Adrenal gland (tissue), 9 donors: ENCODE measurements at regions not wholly inside any gene's neighbourhood (a gene's known extent, or its start where the extent isn't known, plus 50 kb on each side); places are given as distances from the start of the nearest gene placed in this dataset.
A peak's percentile ranks its signal among the peaks of the same experiment; 100 is the strongest.

ENCODE experiments used
- DNase-seq, 7 donors: peaks; one replicate each; pipeline ENCODE4 v3.0.0-alpha.2; 2019 to 2020
- H3K27ac ChIP-seq, 5 donors: fragments of 200-600 bp; sonication (generic) in 4 of 5; 1 replicate in 3 of 5; 2 replicates in 2 of 5; pipeline versions ENCODE4 v1.5.1 to v1.8.0; 2016 to 2020; ENCODE audit warnings: mild to moderate bottlenecking in 1 of 5
- H3K27me3 ChIP-seq: fragments of 200-600 bp; 2 replicates; pipeline ENCODE4 v1.8.0; 2021
- H3K36me3 ChIP-seq, 2 donors: fragments of 200-600 bp; replicated peaks in 1 of 2; 1 replicate in 1 of 2; 2 replicates in 1 of 2; pipeline versions ENCODE4 v1.5.1 to v1.8.0; 2018 to 2022
- H3K4me1 ChIP-seq, 2 donors: fragments of 200-600 bp; replicated peaks in 1 of 2; 1 replicate in 1 of 2; 2 replicates in 1 of 2; pipeline versions ENCODE4 v1.5.1 to v1.8.0; 2018 to 2021
- H3K4me3 ChIP-seq, 4 donors: fragments of 200-600 bp; sonication (generic) in 3 of 4; one replicate each; pipeline ENCODE4 v1.5.1; 2016 to 2018
- H3K9me3 ChIP-seq, 3 donors: fragments of 200-600 bp; sonication (generic) in 1 of 3; replicated peaks in 1 of 3; 1 replicate in 2 of 3; 2 replicates in 1 of 3; pipeline versions ENCODE4 v1.5.1 to v1.8.0; 2016 to 2021
- POLR2A ChIP-seq, 2 donors: fragments of 450-650 bp; IDR thresholded peaks; one replicate each; pipeline ENCODE4 v1.6.1; 2017; ENCODE audit warnings: antibody characterized with exemption in 2 of 2, mild to moderate bottlenecking in 2 of 2, moderate library complexity in 1 of 2
- WGBS, 4 donors: extraction: QIAGEN DNeasy Blood & Tissue Kit in 2 of 4; methylation state at CpG; one replicate each; pipeline versions ENCODE4 v1.1.5 to v1.1.7; 2013 to 2017; 5-methylcytosine and 5-hydroxymethylcytosine counted together
- intact Hi-C, 2 donors: fragments of 100-400 bp; cut with DNase I; formaldehyde crosslinking; loops; one replicate each; pipeline versions ENCODE4 v1.14.1 to v1.15.0; 2022 to 2023
- TF ChIP-seq, protein P1 (sequence below), 6 experiments: fragments of 450-650 bp in 4 of 6; fragments of 200-600 bp in 2 of 6; sonication (generic) in 1 of 6; IDR thresholded peaks; 1 replicate in 5 of 6; 2 replicates in 1 of 6; pipeline versions ENCODE4 v1.5.1 to v1.8.0; 2016 to 2021; ENCODE audit warnings: antibody characterized with exemption in 6 of 6, mild to moderate bottlenecking in 2 of 6, moderate library complexity in 1 of 6
- donor health status: healthy with polysubstance abuse.
- donor health status: Bipolar disorder and iron deficiency.
- donor health status: DM: yes; HTN: yes; CAD: no.
- donor health status: DM: no; HTN: no; CAD: no.
- donor health status: DM: no; HTN: no; CAD: no.

DNA sequence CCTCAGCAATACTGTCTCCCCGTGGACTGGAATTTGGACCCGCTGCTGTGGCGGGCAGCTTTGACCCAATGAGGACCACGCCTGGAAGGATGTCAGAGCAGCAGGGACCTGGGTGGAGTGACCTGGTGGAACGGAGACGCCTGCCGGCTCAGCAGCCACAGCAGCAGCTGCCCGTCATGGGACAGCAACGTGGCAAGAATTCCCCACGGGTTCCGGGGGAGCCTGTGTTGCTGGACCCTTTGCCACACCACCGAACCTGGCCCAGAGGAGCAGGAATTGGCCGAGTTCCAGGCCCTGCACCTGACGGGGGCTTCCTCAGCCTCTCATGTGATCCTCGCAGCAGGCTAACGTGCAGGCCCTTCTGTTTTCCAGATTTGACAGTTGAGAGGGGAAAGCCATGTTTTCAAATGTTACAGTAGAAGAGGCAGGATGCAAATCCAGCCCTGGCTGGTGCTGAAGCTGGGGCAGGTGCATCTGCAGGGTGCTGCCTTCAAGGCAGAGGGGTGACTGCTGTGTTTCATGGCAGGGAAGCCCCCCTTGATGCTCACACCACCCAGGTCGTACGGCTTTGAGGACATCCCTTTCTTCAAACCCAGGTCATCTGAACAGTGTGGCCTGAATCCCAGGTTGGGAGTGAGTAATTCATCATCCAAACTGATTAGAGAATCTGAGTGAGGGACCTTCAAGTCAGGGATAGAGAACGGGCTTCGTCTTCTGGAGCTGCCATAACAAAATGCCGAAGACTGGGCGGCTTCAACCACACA lies 93.4 kb downstream of the THBS2 start:
- Histone ChIP-seq H3K9me3 (no peaks in the 10 kb centered on the region), H3K4me1 (peaks cover 0 to 9% of the 10 kb centered on the region in 2 donors), H3K27me3 (no peaks in the 10 kb centered on the region), H3K4me3 (no peak overlapping the region), H3K27ac (no peak overlapping the region), H3K36me3 (no peaks in the 10 kb centered on the region)
- intact Hi-C loops, result no loop called here
- peak in 1 of 7 donors; percentile 42 for DNase-seq
- TF ChIP-seq, protein P1, sequence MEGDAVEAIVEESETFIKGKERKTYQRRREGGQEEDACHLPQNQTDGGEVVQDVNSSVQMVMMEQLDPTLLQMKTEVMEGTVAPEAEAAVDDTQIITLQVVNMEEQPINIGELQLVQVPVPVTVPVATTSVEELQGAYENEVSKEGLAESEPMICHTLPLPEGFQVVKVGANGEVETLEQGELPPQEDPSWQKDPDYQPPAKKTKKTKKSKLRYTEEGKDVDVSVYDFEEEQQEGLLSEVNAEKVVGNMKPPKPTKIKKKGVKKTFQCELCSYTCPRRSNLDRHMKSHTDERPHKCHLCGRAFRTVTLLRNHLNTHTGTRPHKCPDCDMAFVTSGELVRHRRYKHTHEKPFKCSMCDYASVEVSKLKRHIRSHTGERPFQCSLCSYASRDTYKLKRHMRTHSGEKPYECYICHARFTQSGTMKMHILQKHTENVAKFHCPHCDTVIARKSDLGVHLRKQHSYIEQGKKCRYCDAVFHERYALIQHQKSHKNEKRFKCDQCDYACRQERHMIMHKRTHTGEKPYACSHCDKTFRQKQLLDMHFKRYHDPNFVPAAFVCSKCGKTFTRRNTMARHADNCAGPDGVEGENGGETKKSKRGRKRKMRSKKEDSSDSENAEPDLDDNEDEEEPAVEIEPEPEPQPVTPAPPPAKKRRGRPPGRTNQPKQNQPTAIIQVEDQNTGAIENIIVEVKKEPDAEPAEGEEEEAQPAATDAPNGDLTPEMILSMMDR (IDR thresholded peaks at IDR 0.05), result no peak
- no peak for TF ChIP-seq POLR2A (IDR thresholded peaks at IDR 0.05)
- WGBS, 4 donors, result 87 to 98% (median 92%) methylated on average over 11 to 22 of the region's 22 CpGs

DNA sequence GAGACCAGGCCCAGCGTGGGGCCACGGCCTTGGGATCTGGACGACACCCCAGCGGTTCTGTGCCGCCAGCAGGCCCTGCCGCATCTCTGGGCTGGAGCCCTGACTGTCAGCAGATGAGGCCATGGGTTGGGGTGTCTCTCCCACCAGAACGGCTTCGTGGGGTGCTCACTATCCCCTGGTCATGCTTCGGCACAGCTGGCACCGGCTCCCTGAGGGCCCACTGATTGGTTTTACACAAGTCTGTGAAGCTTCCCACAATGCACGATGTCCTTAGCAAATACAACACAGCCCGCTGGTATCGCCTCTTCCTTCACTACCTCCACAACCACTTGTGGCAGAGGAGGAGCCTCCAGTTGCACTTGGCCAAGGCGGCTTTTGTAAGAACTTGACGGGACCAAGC lies 94.3 kb downstream of the THBS2 start:
- no peak overlapping the region for H3K27ac ChIP-seq
- WGBS, 4 donors, result 87 to 96% (median 92%) methylated on average over 7 to 15 of the region's 15 CpGs
- no peaks in the 10 kb centered on the region for H3K9me3 ChIP-seq
- no peaks in the 10 kb centered on the region for H3K27me3 ChIP-seq
- intact Hi-C loops, result no loop called here
- no peak for DNase-seq
- H3K4me1 ChIP-seq, result peaks cover 0 to 9% of the 10 kb centered on the region in 2 donors
- TF ChIP-seq, protein P1 (IDR thresholded peaks at IDR 0.05), result no peak
- no peak for TF ChIP-seq POLR2A (IDR thresholded peaks at IDR 0.05)
- H3K36me3 ChIP-seq, result no peaks in the 10 kb centered on the region
- no peak overlapping the region for H3K4me3 ChIP-seq

DNA sequence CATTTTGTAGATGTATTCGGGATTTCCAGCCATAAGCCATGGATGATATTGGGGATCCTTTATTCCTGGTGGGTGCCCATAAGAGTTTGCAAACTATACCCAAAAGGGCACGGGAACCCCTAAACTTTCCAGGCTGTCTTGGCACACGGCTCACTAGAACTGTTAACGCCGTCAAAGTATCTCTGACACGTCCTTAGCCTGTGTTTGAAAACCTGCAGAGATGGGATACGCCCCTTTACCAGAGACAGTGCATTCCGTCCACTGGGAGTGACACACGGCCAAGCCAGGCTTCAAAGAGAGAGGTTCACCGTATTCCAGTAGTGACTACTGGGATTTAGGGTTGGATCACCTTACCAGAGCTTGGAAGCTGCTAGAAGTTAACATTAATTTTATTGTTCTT lies 95.0 kb downstream of the THBS2 start:
- no peaks in the 10 kb centered on the region for H3K36me3 ChIP-seq
- no peak overlapping the region for H3K4me3 ChIP-seq
- H3K27me3 ChIP-seq, result no peaks in the 10 kb centered on the region
- 85 to 95% (median 88%) methylated on average over 4 to 10 of the region's 10 CpGs for WGBS, 4 donors
- H3K9me3 ChIP-seq, result no peaks in the 10 kb centered on the region
- peaks cover 0 to 9% of the 10 kb centered on the region in 2 donors for H3K4me1 ChIP-seq
- peak overlapping the region in 2 of 5 donors; percentile 27 to 59 for H3K27ac ChIP-seq
- DNase-seq, result no peak
- intact Hi-C loops, result no loop called here
- TF ChIP-seq, protein P1 (IDR thresholded peaks at IDR 0.05), result no peak
- TF ChIP-seq POLR2A (IDR thresholded peaks at IDR 0.05), result no peak

DNA sequence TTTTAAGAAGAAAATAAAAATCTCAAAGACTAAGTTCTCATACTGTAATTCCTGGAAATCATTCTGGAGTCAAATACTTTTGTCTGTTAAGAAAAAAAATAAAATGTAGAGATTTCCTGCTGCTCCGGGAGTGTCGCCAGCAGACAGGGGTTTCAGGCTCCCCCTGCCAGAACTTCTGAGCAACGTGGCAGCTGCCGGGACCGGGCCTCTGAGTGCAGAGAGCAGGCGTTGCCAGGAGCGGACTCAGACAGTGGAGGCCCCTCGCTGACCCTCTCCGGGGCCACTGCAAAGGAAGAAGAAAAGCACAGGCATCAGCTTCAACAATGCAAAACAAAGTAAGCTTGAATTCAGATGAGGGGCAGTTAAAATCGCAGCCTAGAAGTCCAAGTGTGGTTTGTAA lies 95.5 kb downstream of the THBS2 start:
- TF ChIP-seq, protein P1 (IDR thresholded peaks at IDR 0.05), result no peak
- no peak for TF ChIP-seq POLR2A (IDR thresholded peaks at IDR 0.05)
- Histone ChIP-seq H3K4me1 (peaks cover 0 to 6% of the 10 kb centered on the region in 2 donors), H3K4me3 (no peak overlapping the region), H3K9me3 (no peaks in the 10 kb centered on the region), H3K27ac (peak overlapping the region in 2 of 5 donors; percentile 27 to 59), H3K36me3 (no peaks in the 10 kb centered on the region), H3K27me3 (no peaks in the 10 kb centered on the region)
- 32 to 52% (median 42%) methylated on average over 10 of the region's 10 CpGs for WGBS, 4 donors
- peak in 6 of 7 donors; percentile 46 to 78 (median 56) for DNase-seq
- intact Hi-C loops, result no loop called here
